ENCODE measurements at regions not wholly inside any gene's neighbourhood (a gene's known extent, or its start where the extent isn't known, plus 50 kb on each side); places are given as distances from the start of the nearest gene placed in this dataset.

GRCh38 chr16:25544294-25544693 is 147.5 kb upstream of the HS3ST4 start:
- SMC1A ChIA-PET (ENCODE audit: uncharacterized antibody, unreplicated experiment): no interaction called here
- no peak for TF ChIP-seq RFX5 (IDR thresholded peaks at IDR 0.05; ENCODE audit: low read depth, low read length)
- TF ChIP-seq, protein P1, sequence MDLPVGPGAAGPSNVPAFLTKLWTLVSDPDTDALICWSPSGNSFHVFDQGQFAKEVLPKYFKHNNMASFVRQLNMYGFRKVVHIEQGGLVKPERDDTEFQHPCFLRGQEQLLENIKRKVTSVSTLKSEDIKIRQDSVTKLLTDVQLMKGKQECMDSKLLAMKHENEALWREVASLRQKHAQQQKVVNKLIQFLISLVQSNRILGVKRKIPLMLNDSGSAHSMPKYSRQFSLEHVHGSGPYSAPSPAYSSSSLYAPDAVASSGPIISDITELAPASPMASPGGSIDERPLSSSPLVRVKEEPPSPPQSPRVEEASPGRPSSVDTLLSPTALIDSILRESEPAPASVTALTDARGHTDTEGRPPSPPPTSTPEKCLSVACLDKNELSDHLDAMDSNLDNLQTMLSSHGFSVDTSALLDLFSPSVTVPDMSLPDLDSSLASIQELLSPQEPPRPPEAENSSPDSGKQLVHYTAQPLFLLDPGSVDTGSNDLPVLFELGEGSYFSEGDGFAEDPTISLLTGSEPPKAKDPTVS (IDR thresholded peaks at IDR 0.05; ENCODE audit: low read depth, low read length): no peak
- no peak for TF ChIP-seq ZZZ3 (IDR thresholded peaks at IDR 0.05; ENCODE audit: control insufficient read depth, insufficient read length, low read depth)
- TF ChIP-seq, protein P2, sequence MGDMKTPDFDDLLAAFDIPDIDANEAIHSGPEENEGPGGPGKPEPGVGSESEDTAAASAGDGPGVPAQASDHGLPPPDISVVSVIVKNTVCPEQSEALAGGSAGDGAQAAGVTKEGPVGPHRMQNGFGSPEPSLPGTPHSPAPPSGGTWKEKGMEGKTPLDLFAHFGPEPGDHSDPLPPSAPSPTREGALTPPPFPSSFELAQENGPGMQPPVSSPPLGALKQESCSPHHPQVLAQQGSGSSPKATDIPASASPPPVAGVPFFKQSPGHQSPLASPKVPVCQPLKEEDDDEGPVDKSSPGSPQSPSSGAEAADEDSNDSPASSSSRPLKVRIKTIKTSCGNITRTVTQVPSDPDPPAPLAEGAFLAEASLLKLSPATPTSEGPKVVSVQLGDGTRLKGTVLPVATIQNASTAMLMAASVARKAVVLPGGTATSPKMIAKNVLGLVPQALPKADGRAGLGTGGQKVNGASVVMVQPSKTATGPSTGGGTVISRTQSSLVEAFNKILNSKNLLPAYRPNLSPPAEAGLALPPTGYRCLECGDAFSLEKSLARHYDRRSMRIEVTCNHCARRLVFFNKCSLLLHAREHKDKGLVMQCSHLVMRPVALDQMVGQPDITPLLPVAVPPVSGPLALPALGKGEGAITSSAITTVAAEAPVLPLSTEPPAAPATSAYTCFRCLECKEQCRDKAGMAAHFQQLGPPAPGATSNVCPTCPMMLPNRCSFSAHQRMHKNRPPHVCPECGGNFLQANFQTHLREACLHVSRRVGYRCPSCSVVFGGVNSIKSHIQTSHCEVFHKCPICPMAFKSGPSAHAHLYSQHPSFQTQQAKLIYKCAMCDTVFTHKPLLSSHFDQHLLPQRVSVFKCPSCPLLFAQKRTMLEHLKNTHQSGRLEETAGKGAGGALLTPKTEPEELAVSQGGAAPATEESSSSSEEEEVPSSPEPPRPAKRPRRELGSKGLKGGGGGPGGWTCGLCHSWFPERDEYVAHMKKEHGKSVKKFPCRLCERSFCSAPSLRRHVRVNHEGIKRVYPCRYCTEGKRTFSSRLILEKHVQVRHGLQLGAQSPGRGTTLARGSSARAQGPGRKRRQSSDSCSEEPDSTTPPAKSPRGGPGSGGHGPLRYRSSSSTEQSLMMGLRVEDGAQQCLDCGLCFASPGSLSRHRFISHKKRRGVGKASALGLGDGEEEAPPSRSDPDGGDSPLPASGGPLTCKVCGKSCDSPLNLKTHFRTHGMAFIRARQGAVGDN (IDR thresholded peaks at IDR 0.05): no peak
- TF ChIP-seq LARP7 (IDR thresholded peaks at IDR 0.05): no peak
- TF ChIP-seq JUND (IDR thresholded peaks at IDR 0.05; ENCODE audit: low read depth, low read length): no peak
- no peak for TF ChIP-seq SUPT20H (IDR thresholded peaks at IDR 0.05; ENCODE audit: borderline replicate concordance, control insufficient read depth, low read depth, low read length)
- TF ChIP-seq GATAD2B (conservative IDR thresholded peaks at IDR 0.05; ENCODE audit: low read depth): no peak
- TF ChIP-seq, protein P3, sequence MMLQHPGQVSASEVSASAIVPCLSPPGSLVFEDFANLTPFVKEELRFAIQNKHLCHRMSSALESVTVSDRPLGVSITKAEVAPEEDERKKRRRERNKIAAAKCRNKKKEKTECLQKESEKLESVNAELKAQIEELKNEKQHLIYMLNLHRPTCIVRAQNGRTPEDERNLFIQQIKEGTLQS (IDR thresholded peaks at IDR 0.05; ENCODE audit: borderline replicate concordance, extremely low read depth, low read depth, low read length): no peak
- no peak for TF ChIP-seq BMI1 (IDR thresholded peaks at IDR 0.05; ENCODE audit: borderline replicate concordance)
- no peak for TF ChIP-seq BCL3 (IDR thresholded peaks at IDR 0.05; ENCODE audit: borderline replicate concordance, insufficient read depth, low read depth, low read length, poor library complexity, severe bottlenecking)
- TF ChIP-seq, protein P4, sequence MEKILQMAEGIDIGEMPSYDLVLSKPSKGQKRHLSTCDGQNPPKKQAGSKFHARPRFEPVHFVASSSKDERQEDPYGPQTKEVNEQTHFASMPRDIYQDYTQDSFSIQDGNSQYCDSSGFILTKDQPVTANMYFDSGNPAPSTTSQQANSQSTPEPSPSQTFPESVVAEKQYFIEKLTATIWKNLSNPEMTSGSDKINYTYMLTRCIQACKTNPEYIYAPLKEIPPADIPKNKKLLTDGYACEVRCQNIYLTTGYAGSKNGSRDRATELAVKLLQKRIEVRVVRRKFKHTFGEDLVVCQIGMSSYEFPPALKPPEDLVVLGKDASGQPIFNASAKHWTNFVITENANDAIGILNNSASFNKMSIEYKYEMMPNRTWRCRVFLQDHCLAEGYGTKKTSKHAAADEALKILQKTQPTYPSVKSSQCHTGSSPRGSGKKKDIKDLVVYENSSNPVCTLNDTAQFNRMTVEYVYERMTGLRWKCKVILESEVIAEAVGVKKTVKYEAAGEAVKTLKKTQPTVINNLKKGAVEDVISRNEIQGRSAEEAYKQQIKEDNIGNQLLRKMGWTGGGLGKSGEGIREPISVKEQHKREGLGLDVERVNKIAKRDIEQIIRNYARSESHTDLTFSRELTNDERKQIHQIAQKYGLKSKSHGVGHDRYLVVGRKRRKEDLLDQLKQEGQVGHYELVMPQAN (conservative IDR thresholded peaks at IDR 0.05): no peak
- TF ChIP-seq YBX1 (IDR thresholded peaks at IDR 0.05): no peak
- TF ChIP-seq SIX5 (IDR thresholded peaks at IDR 0.05; ENCODE audit: low read depth, low read length, severe bottlenecking): no peak
- no peak for TF ChIP-seq NFYA (IDR thresholded peaks at IDR 0.05; ENCODE audit: borderline replicate concordance, low read depth, low read length)

More at GRCh38 chr16:25544294-25544693, 147.5 kb upstream of the HS3ST4 start:
- ChIA-PET RAD21 (ENCODE audit: unreplicated experiment) (no interaction called here), CTCF (no interaction called here), POLR2A (no interaction called here)
- FAIRE-seq (no peak), ATAC-seq (no peak), DNase-seq (ENCODE audit: low read depth, low spot score) (no peak)
- no peak overlapping the region for H3K9ac ChIP-seq (ENCODE audit: control insufficient read depth, insufficient read depth, low read length)
- H3K27me3 ChIP-seq (replicated peaks in 1 of 2; ENCODE audit: control insufficient read depth in 2 of 2, insufficient read depth in 2 of 2, low read length in 1 of 2): no peaks in the 10 kb centered on the region
- H3K36me3 ChIP-seq (ENCODE audit: control insufficient read depth in 2 of 2, insufficient read depth in 2 of 2, low read length in 1 of 2): no peaks in the 10 kb centered on the region
- 44% methylated on average over 3 of the region's 3 CpGs for WGBS (ENCODE audit: insufficient coverage, insufficient replicate concordance, low lambda C conversion rate, missing lambda C conversion rate)
- H3K9me3 ChIP-seq (replicated peaks; ENCODE audit: control insufficient read depth, insufficient read depth, low read length): no peaks in the 10 kb centered on the region
- H2AFZ ChIP-seq (ENCODE audit: control insufficient read depth, low read depth, low read length): no peak overlapping the region
- in situ Hi-C loops (cut with MboI): no loop called here
- no peaks in the 10 kb centered on the region for H4K20me1 ChIP-seq (ENCODE audit: control insufficient read depth, insufficient read depth)
- H3K4me1 ChIP-seq (ENCODE audit: control insufficient read depth, insufficient read depth, low read length): no peaks in the 10 kb centered on the region
- BruUV-seq (replicated peaks): no TSS peak
- H3K4me2 ChIP-seq (ENCODE audit: control insufficient read depth, insufficient read depth): no peak overlapping the region
- intact Hi-C loops (cut with micrococcal nuclease; ENCODE audit: unreplicated experiment): no loop called here
- no peak overlapping the region for H3K4me3 ChIP-seq
- H3K27ac ChIP-seq (ENCODE audit: control insufficient read depth, insufficient read depth): no peak overlapping the region
- H3K79me2 ChIP-seq (ENCODE audit: control insufficient read depth, insufficient read depth, low read length): no peaks in the 10 kb centered on the region

All from GM12878 (cell line).